GM20000 (cell line): ENCODE measurements at regions not wholly inside any gene's neighbourhood (a gene's known extent, or its start where the extent isn't known, plus 50 kb on each side); places are given as distances from the start of the nearest gene placed in this dataset.

ENCODE experiments used
- DNase-seq: peaks from one replicate; pipeline ENCODE4 v3.0.0; 2012; ENCODE audit warnings: low spot score
- TF ChIP-seq, protein P1 (sequence below): IDR thresholded peaks from 2 replicates; pipeline ENCODE4 v1.5.1; 2012; ENCODE audit warnings: mild to moderate bottlenecking, control low read depth; ENCODE audit errors: extremely low read depth, missing control alignments

DNA sequence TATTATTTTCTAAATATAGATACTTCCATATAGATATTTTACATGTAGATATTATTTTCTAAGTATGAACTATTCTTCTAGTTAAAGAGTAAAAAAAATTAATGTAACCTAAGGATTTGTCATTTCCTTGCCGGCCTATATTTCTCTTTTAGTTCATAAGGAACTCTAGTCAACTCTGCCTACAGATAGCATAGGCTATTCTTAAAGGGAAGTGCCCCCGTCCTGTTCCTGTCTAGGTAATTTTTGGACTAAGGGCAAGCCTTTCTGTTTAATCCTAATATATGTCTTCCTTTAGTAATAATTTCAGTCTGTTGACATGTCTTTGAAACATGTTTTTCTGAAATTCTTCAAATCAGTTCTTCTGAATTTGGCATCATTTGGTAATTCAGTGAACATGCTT is 161.9 kb downstream of the C11orf91 start:
- DNase-seq = no peak
- TF ChIP-seq, protein P1, sequence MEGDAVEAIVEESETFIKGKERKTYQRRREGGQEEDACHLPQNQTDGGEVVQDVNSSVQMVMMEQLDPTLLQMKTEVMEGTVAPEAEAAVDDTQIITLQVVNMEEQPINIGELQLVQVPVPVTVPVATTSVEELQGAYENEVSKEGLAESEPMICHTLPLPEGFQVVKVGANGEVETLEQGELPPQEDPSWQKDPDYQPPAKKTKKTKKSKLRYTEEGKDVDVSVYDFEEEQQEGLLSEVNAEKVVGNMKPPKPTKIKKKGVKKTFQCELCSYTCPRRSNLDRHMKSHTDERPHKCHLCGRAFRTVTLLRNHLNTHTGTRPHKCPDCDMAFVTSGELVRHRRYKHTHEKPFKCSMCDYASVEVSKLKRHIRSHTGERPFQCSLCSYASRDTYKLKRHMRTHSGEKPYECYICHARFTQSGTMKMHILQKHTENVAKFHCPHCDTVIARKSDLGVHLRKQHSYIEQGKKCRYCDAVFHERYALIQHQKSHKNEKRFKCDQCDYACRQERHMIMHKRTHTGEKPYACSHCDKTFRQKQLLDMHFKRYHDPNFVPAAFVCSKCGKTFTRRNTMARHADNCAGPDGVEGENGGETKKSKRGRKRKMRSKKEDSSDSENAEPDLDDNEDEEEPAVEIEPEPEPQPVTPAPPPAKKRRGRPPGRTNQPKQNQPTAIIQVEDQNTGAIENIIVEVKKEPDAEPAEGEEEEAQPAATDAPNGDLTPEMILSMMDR = no peak

DNA sequence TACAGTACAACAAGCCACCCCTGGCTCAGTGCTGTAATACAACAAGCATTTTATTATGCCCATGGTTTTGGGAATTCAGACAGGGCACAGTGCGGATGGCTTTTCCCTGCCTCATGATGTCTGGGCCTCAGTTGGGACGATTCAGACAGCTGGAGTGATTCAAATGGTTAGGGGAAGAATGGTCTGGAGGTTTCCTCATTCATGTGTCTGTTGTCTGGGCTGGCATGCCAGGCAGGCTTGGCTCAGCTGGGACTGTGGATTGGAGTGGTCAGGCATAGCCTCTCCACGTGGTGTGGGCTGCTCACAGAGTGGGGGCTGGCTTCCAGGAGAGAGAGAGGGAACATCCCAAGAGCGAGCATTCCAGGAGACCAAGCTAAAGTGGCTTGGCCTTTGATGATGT is 164.4 kb downstream of the C11orf91 start:
- DNase-seq = no peak

DNA sequence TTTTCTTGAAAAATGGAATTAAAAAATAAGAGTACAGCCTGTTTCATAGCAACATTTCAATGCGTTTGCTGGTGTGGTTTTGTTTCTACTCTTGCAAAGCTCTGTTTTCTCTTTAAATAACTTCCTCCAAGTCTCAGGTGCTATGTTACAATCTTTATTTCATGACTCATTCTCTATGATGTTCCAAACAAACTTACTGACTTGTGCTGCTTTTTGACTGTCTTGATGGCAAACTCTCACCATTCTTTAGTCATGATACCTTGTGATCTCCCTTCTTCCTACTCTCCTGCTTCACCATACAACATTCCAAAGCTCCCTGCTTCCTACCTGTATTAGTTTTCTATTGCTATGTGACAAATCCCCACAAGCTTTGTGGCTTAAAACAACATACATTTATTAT is 166.1 kb downstream of the C11orf91 start:
- no peak for DNase-seq
- TF ChIP-seq, protein P1 = no peak

More for the DNA sequence above, 164.4 kb downstream of the C11orf91 start:
- TF ChIP-seq, protein P1 = no peak

DNA sequence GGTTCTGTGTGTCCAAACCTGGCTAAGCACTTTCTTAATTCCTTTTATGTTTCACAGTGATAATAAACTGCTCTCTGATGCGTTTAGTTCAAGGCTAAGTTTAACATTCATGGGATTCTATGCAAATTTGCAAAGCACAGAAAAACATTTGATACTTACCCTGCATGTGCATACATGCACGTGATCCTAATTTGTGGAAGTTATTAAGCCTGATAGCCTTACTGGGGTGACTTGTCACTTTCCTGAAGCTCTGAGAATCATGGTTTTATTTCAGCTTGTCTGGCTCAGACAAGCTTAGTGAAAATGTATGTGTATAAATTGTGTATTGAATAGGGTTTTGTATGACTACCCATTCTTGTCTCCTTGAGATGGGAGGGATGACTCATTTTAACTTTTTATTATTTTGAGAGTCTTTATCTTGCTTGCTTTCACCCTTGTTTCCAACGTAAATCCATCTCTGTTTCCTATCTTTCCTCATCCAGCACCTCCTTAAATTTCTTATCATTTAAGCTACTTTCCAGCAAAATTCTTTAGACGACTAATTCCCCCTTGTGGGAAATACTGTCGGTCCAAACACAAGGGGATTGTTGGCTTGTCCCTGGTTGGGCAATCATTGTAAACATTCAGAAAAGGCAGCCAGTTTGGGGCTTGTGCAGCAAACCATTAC is 167.1 kb downstream of the C11orf91 start:
- no peak for DNase-seq
- TF ChIP-seq, protein P1 = no peak

DNA sequence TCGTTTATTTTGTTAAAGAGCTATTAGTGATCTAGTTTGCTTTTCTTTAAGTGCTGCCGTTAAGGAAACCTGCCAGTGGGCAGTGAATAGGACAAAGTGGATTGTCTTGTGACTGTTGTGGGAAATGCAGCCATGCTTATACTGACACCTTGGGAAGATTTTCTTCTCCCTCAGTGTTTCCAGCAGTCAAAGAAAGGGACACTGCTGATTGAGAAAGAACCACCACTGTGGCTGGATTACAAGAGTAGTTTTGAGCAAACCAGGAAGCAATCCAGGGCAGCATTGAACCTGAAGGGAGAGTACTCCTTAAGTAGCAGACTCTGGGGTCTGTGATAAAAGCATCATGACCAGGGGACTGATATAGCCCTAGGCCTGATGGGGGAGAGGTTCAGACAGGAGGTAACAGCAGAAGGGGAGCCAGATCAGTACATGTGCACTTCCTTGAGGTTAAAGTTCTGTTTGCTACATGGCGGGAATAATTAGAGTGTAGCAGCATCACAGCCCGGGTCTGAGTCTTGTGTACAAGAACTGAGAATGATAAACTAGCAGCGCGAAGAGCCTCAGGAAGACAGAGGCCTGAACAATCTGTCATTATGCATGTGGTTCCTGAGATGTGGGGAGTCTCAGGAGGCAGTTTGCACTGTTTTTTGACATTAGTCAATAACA is 167.8 kb downstream of the C11orf91 start:
- TF ChIP-seq, protein P1 = no peak
- no peak for DNase-seq

DNA sequence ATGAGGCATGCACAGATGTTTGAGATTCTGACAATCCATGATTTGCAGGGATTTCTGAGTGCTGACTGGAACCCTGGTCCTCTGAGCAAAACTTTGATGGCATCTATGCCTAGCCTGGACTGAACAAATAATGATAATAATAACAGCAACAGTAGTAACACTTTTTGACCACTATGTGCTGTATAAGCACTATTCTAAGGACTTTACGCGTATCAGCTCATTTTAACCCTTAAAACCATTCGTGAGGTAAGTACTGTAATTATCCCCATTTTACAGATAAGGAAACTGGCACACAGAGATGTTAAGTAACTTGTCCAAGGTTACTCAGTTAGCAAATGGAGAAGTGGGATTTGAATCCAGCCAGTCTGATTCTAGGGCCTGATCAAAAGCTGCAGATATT is 168.4 kb downstream of the C11orf91 start:
- no peak for DNase-seq
- TF ChIP-seq, protein P1 = no peak

DNA sequence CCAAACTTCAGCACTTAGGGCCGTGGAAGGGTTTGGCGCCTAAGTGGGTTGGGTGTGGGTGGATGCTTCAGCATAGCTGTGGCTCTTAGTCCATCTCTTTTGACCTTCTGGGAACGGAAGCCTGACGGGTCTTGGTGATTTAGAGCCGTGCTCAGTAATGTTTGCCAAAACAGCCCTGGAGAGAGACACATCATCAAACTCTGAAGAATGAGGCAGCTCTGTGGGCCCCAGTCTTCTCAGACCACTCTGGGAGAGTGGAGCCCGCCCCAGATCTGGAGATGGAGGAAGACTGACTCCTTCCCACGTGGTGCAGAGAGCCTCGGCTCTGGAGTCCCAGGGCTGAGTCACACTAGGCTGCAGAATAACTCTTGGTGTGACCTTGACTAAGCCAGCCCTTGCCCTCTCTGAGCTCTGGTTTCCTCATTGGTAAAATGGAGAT is 168.9 kb downstream of the C11orf91 start:
- DNase-seq = no peak
- TF ChIP-seq, protein P1 = no peak
